ENCODE measurements at regions not wholly inside any gene's neighbourhood (a gene's known extent, or its start where the extent isn't known, plus 50 kb on each side); places are given as distances from the start of the nearest gene placed in this dataset.

GRCh38 chr3:24963762-24964625 lies 464.1 kb upstream of the RARB start:
- TF ChIP-seq EZH2phosphoT487 (IDR thresholded peaks at IDR 0.05; ENCODE audit: insufficient read depth, low read depth) (no peak), EZH2 (IDR thresholded peaks at IDR 0.05; ENCODE audit: insufficient read depth, poor library complexity, severe bottlenecking) (no peak)

All from GM23248 (cell line).